Limb (tissue), 2 donors: ENCODE measurements at regions not wholly inside any gene's neighbourhood (a gene's known extent, or its start where the extent isn't known, plus 50 kb on each side); places are given as distances from the start of the nearest gene placed in this dataset.
"Not testable (repeated sequence)": the region's sequence is repeated elsewhere in the genome, so short reads cannot be mapped to it uniquely, and the experiment has no call there.

ENCODE experiments used
- DNase-seq, 2 donors: peaks; one replicate each; pipeline ENCODE4 v3.0.0-alpha.2; 2016; ENCODE audit errors: extremely low spot score in 2 of 2

DNA sequence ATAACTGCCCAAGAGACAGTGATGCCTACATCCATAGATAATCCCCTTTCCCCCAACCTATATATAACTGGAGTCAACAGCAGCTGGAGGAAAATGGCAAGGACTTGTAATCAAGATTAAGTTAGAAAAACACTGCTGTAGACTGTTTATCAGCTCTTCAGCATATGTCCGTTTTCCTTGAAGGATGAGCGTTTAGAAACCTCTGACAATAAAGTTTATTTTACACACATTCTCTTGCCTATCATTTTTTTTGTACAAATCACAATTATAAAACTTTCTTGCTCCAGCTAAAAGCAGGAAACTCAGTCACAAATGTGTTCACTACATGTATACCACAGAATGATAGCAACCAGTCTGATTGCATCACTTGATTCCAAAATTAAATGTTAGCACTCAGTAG lies 50.8 kb downstream of the PPIAL4G start:
- DNase-seq = not testable (repeated sequence)

DNA sequence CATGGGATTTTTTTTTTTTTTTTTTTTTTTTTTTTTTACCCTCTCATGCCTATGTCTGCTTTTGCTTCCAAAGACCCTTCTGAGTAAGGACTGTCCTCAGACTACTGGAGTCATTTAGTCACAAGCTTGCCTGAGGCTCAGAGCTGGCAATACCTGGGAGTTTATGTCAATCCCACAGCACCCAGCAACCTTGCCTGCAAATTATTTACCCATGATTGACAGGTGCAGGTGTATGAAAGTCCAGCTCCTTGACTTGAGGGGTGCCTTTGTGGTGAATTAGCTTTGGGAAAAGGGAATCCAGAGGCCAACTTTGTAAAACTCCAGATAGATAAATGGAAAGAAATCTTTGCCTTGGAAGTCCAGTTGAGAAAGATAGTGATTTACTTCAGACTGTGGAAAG lies 53.2 kb downstream of the PPIAL4G start:
- not testable (repeated sequence) for DNase-seq

- not testable (repeated sequence) for DNase-seq
Measured at GRCh38 chr1:148426940-148427611, 56.0 kb downstream of the PPIAL4G start.

- DNase-seq = not testable (repeated sequence)
Measured at GRCh38 chr1:148426385-148426784, 56.7 kb downstream of the PPIAL4G start.

DNA sequence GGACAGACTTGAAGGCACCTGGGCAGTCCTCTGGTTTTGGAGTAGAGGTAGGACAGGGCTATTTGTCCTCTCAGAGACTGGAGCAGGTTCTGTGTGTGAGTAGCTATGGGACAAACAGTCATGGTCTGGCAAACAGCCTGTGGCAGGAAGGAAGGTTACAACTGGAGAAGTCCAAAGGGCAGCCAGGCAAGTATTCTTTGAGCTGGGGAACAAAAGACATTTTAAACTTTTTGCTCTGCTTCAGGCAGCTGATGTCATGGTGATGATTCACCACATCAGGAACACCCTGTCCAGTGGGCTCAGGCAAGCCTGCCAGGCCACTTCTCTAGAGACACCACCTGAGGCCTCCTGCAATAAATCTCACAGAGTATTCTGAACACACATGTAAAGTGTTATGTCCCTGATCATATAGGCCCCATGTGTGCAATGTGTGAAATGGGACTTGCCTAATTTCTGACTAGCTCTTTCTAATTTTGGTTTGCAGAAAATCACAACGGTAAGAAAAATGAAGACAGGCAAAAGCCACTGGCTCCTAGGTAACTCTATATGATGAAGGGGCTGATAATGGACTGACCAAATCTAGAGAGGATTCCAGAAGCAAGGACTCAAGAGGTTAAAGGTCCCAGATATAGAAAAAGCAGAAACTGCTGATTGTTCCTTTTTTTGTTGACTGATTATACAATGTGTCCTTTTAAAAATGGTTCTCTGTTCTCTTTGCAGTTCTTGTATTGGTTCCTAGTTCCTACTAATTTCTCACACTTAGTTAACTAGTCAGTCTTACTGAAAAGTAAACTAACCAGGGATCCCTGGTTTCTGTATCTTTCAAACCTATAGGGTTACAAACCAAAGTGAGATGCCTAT lies 58.7 kb downstream of the PPIAL4G start:
- DNase-seq = not testable (repeated sequence)

- not testable (repeated sequence) for DNase-seq
Measured at GRCh38 chr1:148422921-148423320, 60.2 kb downstream of the PPIAL4G start.

GRCh38 chr1:148417241-148417640 lies 65.9 kb downstream of the PPIAL4G start:
- not testable (repeated sequence) for DNase-seq

- DNase-seq = not testable (repeated sequence)
Measured at GRCh38 chr1:148413385-148413784, 69.7 kb downstream of the PPIAL4G start.

DNA sequence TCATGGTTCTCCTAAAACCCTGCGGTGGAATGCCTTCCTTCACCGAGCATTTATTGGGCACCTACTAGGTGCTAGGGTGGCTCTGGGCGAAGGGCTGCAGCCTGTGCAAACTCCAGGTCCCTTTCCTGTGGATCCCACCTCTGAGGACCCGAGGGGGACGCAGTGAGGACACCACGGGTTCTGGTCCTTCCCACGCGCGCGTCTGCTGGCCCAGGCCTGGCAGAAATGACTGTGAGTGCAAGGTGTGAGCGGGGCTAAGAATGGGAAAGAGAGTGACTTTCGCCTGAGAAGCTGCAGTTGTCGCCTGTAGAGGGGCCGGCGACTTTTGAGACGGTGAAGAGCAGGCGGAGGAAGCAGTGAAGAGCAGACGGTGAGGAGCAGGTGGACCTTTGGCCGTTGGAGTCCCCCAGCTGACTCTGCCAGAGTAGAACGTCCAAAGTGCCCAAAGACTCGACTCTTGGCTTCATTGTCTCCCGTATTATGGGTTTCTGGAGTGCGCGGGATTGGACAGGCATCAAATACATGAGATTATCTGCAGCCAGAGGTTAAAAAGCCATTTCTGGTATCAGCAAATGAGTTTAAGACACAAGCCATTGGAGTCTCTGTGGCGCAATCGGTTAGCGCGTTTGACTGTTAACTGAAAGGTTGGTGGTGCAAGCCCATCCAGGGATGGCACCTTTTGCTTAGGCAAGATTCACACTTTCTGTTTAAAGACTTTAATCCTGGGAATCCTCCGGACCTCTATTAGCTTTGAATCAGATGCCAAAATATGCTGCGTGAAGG lies 78.1 kb downstream of the PPIAL4G start:
- not testable (repeated sequence) for DNase-seq

DNA sequence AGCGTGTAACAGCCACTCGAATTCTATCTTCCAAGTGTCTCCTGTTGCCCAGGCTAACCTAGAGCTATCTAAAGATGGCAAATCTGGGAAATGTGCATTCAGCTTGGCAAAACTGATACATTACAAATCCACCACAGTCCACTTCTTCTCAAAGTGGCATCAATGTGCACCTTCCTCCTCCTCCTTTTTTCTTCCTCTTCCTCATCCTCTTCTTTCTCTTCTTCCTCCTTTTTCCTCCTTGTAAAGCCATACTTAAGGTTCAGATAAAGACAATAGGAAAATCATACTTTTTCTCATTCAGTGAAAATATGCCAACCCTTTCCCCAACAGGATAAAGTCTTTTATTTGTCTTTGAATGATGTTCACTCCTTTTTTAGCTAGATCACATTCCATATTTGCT lies 79.2 kb downstream of the PPIAL4G start:
- not testable (repeated sequence) for DNase-seq

DNA sequence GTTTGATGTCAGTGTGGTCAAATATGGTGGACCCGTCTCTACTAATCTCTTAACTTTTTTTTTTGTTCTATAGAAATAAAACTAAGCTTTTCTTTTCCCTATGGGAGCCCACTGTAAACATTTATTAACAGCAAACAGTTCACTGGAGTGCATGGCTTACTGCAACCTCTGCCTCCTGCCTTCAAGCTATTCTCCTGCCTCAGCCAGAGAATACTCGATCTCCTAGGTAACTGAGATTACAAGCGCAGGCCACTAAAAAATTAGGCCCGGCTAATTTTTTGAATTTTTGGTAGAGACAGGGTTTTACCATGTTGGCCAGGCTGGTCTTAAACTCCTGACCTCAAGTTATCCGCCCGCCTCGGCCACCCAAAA lies 80.0 kb downstream of the PPIAL4G start:
- not testable (repeated sequence) for DNase-seq

DNA sequence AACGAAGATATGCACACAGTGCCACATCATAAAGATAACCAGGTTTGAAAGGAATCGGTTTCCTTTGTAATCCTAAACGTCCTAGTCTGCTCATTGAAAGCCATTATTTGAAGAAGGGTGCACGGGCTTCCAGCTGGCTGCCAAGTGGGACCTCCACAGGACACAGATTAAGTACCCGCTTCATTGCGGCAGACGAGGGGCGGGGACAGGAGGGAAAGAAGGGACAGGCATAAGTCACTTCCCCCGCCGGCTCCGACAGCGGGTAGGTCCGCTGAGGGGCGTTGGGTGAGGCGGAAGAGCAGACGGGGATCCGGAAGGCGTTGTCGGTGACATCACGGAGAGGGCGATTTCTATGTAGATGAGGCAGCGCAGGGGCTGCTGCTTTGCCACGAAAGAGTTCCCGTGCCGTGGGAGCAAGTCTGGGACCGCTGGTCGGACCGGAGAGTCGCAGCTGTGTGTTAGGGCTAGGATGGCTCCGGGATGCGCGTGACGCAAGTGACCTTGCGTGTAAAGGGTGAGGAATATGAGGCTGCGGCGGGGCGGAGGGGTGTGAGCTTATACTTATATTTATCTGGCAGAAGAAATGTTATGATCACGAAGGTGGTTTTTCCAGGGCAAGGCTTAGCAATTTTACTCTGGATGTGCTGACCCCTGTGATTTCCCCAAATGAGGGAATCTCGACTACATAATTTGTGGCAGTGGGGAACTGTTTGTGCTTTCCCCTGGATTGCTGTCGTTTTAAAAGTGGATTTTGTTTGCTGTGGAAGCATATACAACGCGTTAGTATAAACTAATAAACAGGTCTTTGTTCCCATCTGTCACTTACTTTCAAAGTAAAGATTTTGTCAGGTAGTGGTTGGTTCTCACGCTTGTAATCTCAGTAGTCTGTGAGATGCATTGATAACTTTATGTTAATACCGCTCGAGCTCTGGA lies 80.7 kb downstream of the PPIAL4G start:
- DNase-seq = peak; percentile 40 to 79

- not testable (repeated sequence) for DNase-seq
Measured at GRCh38 chr1:148397516-148397915, 85.6 kb downstream of the PPIAL4G start.

GRCh38 chr1:148392505-148392904 lies 90.6 kb downstream of the PPIAL4G start:
- DNase-seq = not testable (repeated sequence)

DNA sequence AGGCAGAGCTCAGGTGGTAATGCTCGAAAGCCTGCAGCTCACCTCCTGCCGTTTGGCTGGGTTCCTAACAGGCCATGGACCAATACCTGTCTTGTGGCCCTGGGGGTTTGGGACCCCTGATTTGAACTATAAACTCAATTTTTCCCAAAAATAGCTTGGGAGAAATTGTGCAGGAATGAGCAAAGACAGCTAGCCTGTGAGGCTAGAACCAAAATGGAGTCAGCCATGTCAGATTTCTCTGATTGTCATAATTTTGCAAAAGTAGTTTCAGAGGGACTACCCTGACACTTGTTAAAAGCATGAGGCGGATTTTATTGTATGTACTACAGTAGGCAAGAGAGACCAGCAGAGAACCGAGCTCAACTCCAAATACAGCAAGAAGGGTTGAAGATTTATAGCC lies 91.8 kb downstream of the PPIAL4G start:
- DNase-seq = not testable (repeated sequence)

DNA sequence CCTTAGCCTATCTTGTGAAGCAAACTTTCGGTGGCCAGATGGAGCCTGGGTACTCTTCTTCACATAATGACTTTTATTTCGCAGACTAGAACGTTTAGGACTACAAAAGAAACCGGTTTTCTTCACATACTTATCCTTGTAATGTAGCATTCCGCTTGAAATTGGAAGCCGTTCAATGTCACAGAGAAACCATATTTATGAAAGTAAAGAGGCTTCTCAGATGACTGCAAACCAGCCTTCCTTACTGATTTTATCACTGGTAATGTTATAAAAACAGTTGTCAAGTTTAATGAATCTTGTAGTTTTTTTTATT lies 94.1 kb downstream of the PPIAL4G start:
- no peak for DNase-seq

GRCh38 chr1:148388260-148389026 lies 94.7 kb downstream of the PPIAL4G start:
- peak; percentile 89 to 92 for DNase-seq

GRCh38 chr1:148387949-148388259 lies 95.2 kb downstream of the PPIAL4G start:
- peak in 1 of 2 donors; percentile 39 for DNase-seq

DNA sequence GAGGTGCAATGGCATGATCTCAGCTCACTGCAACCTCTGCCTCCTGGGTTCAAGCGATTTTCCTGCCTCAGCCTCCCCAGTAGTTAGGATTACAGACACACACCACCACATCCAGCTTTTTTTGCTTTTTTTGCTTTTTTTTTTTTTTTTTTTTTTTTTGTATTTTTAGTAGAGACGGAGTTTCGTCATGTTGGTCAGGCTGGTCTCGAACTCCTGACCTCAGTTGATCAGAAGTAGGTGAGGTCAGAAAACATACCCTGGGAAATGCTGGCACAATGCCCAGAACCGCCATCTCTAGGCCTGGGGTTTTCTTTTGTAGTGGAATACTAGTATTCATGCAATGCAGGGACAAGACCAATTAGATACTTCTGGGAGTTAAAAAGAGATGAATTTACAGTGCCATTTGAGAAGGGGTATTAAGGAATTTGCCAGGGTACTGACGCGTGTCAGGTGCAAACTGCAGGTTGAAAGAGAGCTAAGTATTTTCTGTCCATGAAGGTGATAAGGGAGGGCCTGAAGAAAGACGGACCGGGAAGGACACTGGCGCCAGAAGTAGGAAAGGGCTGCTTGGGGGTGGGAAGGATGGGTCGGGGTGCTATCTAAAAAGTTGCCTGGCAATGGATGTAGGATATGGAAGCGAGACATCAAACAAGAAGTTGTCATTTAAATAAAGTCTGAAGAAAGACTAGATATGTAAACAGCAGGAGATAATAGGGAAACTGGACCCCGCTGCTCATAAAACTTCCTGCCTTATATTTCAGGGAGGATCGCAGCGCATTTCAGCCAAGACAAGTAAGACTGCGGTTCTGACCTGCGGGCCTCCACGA lies 95.8 kb downstream of the PPIAL4G start:
- DNase-seq = not testable (repeated sequence)
